CD4-positive, alpha-beta T cell treated with Interleukin-12 subunit alpha and Interleukin-12 subunit beta, for 1 hour (primary cell): ENCODE measurements at regions not wholly inside any gene's neighbourhood (a gene's known extent, or its start where the extent isn't known, plus 50 kb on each side); places are given as distances from the start of the nearest gene placed in this dataset.

Experiments
- DNase-seq: peaks from one replicate; pipeline ENCODE4 v3.0.0-alpha.2; 2020

DNA sequence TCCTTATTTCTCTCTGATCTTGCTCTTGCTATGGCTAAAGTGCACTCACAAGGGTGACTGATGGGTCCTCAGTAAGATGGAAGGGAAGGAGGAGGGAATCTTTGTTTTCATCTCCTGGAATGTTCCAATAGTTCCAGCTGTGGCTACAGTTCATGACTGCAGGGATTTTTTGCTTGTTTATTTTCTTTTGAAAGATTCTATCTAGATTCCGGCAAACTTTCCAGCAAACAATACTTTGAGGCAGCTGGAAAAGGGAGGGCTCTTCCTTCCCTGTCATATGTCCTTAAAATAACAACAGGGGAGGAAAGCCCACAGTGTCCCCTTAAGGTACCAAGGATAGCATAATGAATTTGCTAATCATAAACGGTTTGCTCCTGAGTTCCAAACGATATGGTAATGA lies 111.3 kb upstream of the SLC14A2 start:
- no peak for DNase-seq

GRCh38 chr18:45505497-45506206 lies 109.6 kb upstream of the SLC14A2 start:
- no peak for DNase-seq

DNA sequence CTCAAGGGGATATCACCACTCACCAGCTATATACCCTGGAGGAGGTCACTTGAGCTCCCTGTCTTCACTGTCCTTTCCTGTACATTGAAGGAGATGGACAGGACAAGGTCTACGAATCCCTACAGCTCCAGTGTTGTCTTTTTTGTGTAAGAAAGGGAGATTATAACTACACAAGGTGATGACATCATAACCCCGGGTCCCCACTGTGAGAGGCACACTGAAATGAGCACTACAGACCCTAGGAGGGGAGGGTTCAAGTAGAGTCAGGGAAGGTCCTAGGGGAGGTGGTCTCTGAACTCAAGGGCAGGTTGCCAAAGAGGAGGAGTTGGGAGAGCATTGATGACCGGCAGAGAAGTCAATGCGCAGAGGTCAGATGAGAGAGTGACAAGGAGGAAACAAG lies 108.3 kb upstream of the SLC14A2 start:
- no peak for DNase-seq

DNA sequence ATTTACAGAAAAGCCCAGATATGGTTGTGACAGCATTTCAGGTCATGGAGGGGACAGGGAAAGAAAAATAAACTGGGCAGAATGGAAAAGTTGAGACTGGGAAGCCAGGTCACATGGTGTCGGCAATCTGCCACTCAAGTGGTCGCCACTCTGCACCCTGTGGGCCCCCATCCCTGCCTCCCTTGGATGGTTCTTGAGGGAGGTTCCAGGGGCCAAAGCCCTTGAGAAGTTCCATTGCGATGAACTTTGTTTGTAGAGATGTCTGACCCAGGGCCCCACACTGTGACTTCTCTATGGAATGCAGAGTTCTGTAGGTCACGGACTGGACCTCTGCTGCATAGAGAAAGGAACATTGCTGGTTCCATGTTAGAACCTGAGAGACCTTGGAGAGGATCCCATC lies 105.7 kb upstream of the SLC14A2 start:
- no peak for DNase-seq

DNA sequence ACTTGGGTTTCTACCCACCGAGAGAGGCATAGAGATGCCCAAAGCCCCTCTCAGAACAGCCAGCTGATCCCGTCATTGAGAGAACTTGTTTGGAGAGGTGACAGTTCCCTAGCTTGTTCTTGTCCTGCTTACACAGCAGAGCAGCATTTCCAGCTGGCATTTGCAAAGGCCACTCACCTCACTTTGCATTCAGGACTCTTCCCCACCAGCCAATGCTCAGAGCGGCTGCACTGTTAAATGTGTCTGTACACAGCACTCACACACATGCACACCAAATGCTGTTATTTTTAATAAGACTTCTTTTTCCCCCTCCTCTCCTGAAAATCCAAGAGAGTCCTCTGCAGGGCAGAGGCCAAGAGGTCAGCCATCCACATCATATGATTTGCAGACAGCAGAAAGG lies 104.6 kb upstream of the SLC14A2 start:
- DNase-seq, result no peak

DNA sequence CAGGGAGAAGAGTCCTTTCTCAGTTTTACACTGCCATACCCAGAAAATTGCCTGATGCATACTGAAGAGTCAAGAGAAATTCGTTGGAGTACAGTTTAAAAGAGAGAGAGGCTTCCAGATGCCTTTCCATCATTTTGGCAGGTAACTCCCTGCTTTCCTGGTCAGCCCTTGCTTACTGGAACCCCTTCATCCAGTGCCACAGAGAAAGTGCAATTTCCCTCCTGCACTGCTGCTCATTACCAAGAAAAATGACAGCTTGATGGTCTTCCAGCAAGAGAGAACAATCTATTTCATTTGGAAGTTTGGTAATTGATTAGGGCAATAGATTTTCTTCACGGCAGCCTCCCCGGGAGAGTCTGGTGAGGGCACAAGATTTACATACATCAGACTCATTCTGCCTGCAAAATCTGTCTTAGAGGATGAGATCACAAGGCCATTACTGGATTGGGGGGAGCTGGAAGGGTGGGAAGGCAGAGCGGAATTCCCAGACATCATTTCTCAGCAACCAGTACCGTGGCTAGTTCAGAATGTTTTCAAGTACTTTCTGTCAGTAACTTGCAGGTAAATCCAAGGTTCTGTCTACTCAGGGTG lies 102.8 kb upstream of the SLC14A2 start:
- no peak for DNase-seq

DNA sequence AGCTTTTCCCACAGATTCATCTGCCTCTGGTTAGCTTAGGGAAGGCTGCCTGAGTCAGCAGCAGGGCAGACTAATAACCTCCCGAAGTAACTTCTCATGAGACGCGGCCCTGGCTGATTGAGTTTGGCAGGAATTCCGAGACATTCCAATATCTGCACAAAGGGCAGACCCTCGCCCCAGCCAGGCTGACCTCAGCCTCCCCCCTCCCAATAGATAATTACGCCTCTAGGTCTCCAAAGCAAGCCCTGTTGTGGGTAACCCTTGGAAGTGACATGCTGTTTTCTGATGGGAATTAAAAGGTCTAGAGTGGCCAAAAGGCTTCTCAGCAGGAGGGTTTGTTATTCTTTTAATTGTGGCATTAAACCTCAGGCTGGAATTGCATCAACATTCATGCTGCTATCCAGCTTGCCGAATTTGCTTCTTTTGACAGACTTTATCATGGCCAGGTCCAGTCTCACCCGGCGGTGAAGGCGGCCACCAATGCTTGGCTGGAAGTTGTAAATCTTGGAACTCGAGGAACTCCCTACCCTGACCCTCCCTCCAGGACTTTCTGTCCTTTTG lies 98.0 kb upstream of the SLC14A2 start:
- no peak for DNase-seq

GRCh38 chr18:45518311-45519155 lies 96.7 kb upstream of the SLC14A2 start:
- no peak for DNase-seq

- no peak for DNase-seq
Observed at GRCh38 chr18:45519411-45520280, 95.6 kb upstream of the SLC14A2 start.

- no peak for DNase-seq
Observed at GRCh38 chr18:45521136-45521535, 94.1 kb upstream of the SLC14A2 start.

GRCh38 chr18:45521777-45522176 lies 93.5 kb upstream of the SLC14A2 start:
- no peak for DNase-seq

- no peak for DNase-seq
Observed at GRCh38 chr18:45522371-45522770, 92.9 kb upstream of the SLC14A2 start.

DNA sequence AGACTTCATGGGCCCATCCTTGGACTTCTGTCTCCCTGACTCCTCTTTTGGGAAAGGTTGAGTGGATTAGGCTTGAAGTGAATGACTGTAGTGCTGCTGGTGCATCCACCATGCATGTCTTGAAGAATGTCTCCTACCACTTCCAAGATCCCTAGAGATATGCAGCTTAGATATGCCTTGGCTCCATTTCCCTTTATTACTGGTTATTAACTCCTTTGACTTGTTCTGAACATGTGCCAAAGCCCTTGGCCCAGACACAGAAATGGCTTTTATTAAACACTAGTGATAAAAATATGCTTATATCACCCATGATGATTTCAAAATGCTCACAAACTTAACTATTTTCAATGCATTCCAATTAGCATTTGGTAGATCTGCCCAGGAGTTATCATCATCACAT lies 90.0 kb upstream of the SLC14A2 start:
- DNase-seq, result no peak

- DNase-seq, result no peak
Observed at GRCh38 chr18:45526114-45526841, 89.0 kb upstream of the SLC14A2 start.

DNA sequence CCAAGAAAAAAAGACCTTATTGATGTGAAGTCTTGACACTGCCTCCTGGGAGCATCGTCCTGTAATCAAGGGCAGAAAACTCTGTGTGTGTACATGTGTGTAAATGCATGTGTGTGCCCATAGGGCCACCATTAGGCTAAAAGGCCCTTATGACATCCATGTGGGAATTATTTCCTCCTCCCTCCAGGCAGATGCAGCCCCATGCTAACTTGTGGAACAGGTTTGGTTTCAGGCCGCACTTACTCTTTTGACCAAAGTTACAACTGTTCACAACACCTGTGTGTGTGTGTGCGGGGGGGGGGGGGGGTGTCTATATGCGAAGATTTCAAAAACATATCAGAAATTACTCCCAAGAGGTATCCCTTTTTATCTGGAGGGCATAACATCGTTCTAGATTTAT lies 87.4 kb upstream of the SLC14A2 start:
- no peak for DNase-seq

DNA sequence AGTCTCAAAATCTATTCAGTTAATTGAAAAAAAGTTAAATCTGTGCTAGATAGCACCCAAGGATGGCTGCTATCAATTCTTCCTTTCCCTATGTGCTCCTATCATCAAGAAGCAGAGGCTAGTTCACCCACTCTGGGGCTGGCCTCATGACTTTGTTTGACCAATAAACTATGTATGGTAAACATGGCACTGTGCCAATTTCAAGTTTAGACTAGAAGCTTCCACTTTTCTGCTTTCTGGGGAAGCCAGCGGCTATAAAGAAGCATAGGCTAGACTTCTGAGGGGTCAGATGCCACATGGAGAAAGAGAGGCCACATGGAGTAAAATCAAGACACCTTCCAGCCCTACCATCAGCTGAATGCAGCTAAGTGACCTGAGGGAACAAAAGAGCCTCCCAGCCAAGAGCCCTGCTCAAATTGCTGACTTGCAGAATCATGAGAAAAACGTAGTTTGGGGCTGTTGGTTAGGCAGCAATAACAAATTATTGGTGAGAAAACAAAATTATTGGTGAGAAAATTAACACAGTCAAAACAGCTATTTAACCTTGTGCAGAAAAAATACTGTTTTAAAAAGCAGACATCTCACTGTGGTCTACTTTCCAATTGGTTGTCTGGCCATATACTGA lies 86.5 kb upstream of the SLC14A2 start:
- DNase-seq, result no peak

DNA sequence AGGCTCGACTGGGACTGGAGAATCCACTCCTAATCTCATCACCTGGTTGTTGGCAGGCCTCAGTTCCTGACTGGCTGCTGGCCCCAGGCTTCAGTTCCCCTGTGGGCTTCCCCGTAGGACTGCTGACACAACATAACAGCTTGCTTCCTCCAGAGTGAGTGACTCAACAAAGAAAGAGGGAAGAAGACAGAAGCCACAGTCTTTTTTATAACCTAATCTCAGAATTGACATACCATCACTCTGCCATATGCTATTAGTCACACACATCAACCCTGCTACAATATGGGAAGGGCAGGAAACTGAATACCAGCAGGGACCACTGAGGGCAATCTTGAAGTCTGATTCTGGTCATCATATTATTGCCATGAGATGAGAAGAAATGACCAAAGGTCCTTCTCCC lies 76.8 kb upstream of the SLC14A2 start:
- no peak for DNase-seq

GRCh38 chr18:45539491-45539891 lies 75.8 kb upstream of the SLC14A2 start:
- DNase-seq, result no peak

GRCh38 chr18:45540125-45540524 lies 75.2 kb upstream of the SLC14A2 start:
- no peak for DNase-seq

DNA sequence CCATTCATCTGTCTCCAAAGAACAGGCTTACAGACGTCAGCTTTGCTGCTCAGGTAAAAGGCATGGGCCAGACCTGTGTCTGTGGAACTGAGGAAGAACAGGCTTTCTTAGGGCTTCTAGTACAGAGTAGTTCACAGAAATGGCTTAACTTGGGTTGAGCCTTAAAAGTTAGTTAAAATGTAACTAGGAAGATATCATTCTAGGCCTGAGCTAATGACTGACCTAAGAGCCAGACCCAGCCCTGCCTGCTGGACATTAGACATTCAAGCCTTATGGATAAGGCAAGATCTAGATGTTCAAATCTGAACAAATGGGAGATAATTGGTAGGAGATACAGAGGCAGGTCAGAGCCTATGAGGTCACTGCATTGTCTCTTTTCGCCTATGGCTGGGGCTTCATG lies 73.9 kb upstream of the SLC14A2 start:
- no peak for DNase-seq

- no peak for DNase-seq
Observed at GRCh38 chr18:45542043-45542442, 73.2 kb upstream of the SLC14A2 start.

GRCh38 chr18:45547910-45548309 lies 67.4 kb upstream of the SLC14A2 start:
- DNase-seq, result no peak
